ENCODE measurements at regions not wholly inside any gene's neighbourhood (a gene's known extent, or its start where the extent isn't known, plus 50 kb on each side); places are given as distances from the start of the nearest gene placed in this dataset.

- POLR2A ChIA-PET: no interaction called here
- Histone ChIP-seq H3K9ac (ENCODE audit: insufficient read depth, low read depth, low read length) (no peak overlapping the region), H2AFZ (ENCODE audit: low read length) (no peak overlapping the region), H3K27ac (ENCODE audit: extremely low read length, insufficient read depth, low read length) (no peak overlapping the region), H3K9me3 (ENCODE audit: low read length) (peaks cover 6% of the 10 kb centered on the region), H3K27me3 (ENCODE audit: control insufficient read depth in 1 of 2, insufficient read depth in 2 of 2, low read length in 2 of 2) (no peaks in the 10 kb centered on the region), H3K4me1 (ENCODE audit: insufficient read depth, low read length) (no peaks in the 10 kb centered on the region), H3K4me2 (ENCODE audit: low read depth, low read length) (no peak overlapping the region), H3K36me3 (replicated peaks in 1 of 2; ENCODE audit: control insufficient read depth in 1 of 2, insufficient read depth in 2 of 2, low read length in 2 of 2) (no peaks in the 10 kb centered on the region), H3K4me3 (replicated peaks in 1 of 3; ENCODE audit: insufficient read depth in 1 of 3, low read depth in 2 of 3, low read length in 3 of 3) (no peak overlapping the region), H3K79me2 (ENCODE audit: insufficient read depth, low read length) (no peaks in the 10 kb centered on the region), H4K20me1 (ENCODE audit: insufficient read depth, low read length) (no peaks in the 10 kb centered on the region)
- CTCF ChIA-PET (ENCODE audit: low intra/inter-chr PET ratio, low total read pairs): no interaction called here
- TF ChIP-seq TFAP4 (IDR thresholded peaks at IDR 0.05; ENCODE audit: borderline replicate concordance, low read depth) (no peak), FUBP1 (CRISPR knock-in tag; IDR thresholded peaks at IDR 0.05; ENCODE audit: borderline replicate concordance) (no peak), ZKSCAN1 (IDR thresholded peaks at IDR 0.05; ENCODE audit: low read length) (no peak), ZNF33A (CRISPR knock-in tag; IDR thresholded peaks at IDR 0.05; ENCODE audit: borderline replicate concordance) (no peak), ZNF569 (CRISPR knock-in tag; IDR thresholded peaks at IDR 0.05; ENCODE audit: borderline replicate concordance) (no peak), ISX (CRISPR knock-in tag; conservative IDR thresholded peaks at IDR 0.05) (no peak), ZNF713 (CRISPR knock-in tag; IDR thresholded peaks at IDR 0.05) (no peak)
- ATAC-seq (no peak), DNase-seq (ENCODE audit: low spot score) (no peak), FAIRE-seq (no peak)
- WGBS (ENCODE audit: low lambda C conversion rate): 0% methylated on average over 4 of the region's 4 CpGs
- in situ Hi-C loops (cut with HindIII; ENCODE audit: extremely low pct_ligation_motif_present, low pct_unique_long_range_greater_than_20kb): no loop called here
- intact Hi-C loops (cut with micrococcal nuclease; ENCODE audit: unreplicated experiment): no loop called here
- no TSS peak for BruUV-seq (replicated peaks)
Observed at GRCh38 chr11:38952698-38953097, 2354.7 kb upstream of the RAG2 start.

Measured in HepG2 (cell line).